Thyroid gland (tissue), 4 donors: ENCODE measurements at regions not wholly inside any gene's neighbourhood (a gene's known extent, or its start where the extent isn't known, plus 50 kb on each side); places are given as distances from the start of the nearest gene placed in this dataset.

Experiments used
- DNase-seq, 2 donors: peaks; one replicate each; pipeline ENCODE4 v3.0.0-alpha.2; 2019
- H3K27ac ChIP-seq, 3 donors: fragments of 200-600 bp; sonication (generic); 1 replicate in 2 of 3; 2 replicates in 1 of 3; pipeline ENCODE4 v1.5.1; 2016 to 2019; ENCODE audit warnings: mild to moderate bottlenecking in 1 of 3, moderate library complexity in 1 of 3
- H3K27me3 ChIP-seq: fragments of 200-600 bp; sonication (generic); one replicate; pipeline ENCODE4 v1.5.1; 2019
- H3K36me3 ChIP-seq, 2 donors: fragments of 200-600 bp; sonication (generic); one replicate each; pipeline ENCODE4 v1.5.1; 2016 to 2019
- H3K4me1 ChIP-seq, 2 donors: fragments of 200-600 bp; sonication (generic); one replicate each; pipeline ENCODE4 v1.5.1; 2017 to 2019
- H3K4me3 ChIP-seq, 3 donors: fragments of 200-600 bp; sonication (generic); replicated peaks in 1 of 3; 1 replicate in 2 of 3; 2 replicates in 1 of 3; pipeline ENCODE4 v1.5.1; 2016; ENCODE audit warnings: mild to moderate bottlenecking in 1 of 3
- H3K9me3 ChIP-seq: fragments of 200-600 bp; sonication (generic); one replicate; pipeline ENCODE4 v1.5.1; 2017
- CTCF ChIP-seq, 6 experiments: fragments of 200-600 bp in 3 of 6; fragments of 450-650 bp in 3 of 6; sonication (generic) in 3 of 6; IDR thresholded peaks; one replicate each; pipeline ENCODE4 v1.5.1; 2016 to 2019; ENCODE audit warnings: antibody characterized with exemption in 6 of 6, mild to moderate bottlenecking in 2 of 6, inconsistent platforms in 1 of 6, moderate library complexity in 1 of 6
- POLR2A ChIP-seq, 2 donors: fragments of 450-650 bp; IDR thresholded peaks; one replicate each; pipeline ENCODE4 v1.6.1; 2017; ENCODE audit warnings: antibody characterized with exemption in 2 of 2, mild to moderate bottlenecking in 2 of 2, moderate library complexity in 1 of 2
- WGBS, 2 donors: methylation state at CpG; one replicate each; pipeline ENCODE4 v1.1.5; 2017; 5-methylcytosine and 5-hydroxymethylcytosine counted together
- intact Hi-C: fragments of 100-400 bp; cut with DNase I; formaldehyde crosslinking; loops from one replicate; pipeline ENCODE4 v1.15.1; 2023

DNA sequence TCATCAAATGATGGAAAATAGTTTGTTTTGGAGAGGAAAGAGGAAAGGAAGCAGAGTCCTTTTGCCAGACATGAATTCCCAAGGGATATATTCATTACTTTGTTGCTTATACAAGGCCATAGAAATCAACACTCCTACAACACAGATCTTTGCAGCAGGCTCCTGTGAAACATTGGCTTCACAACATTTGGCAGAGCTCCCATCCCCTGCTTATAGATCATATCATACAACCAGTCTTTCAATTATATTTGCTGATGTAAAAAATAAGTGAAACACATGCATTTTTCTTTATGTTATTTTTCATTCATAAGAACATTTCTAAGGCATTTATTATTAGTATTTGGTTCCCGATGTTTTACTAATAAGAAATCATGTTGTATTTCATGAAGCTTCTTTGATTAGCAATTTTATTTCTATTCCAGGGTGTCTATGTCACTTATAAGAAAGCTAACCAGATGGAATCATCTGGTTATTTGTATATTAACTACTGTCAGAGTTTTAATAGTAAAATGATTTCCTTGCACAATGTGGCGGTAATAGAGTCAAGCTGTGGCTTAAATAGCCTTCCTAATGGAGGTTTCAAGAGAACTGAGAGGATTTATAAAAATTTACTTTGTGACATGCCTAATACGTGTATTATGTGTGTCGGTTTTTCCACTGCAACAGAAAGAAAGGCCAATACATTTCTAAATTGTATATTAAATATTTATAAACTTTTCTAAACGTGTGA lies 470.3 kb upstream of the NCAM2 start:
- no peak for DNase-seq
- no peaks in the 10 kb centered on the region for H3K4me1 ChIP-seq
- H3K27ac ChIP-seq: no peak overlapping the region
- no peaks in the 10 kb centered on the region for H3K9me3 ChIP-seq
- no peaks in the 10 kb centered on the region for H3K36me3 ChIP-seq
- 72 to 73% methylated on average over 5 of the region's 5 CpGs for WGBS, 2 donors
- H3K4me3 ChIP-seq: no peak overlapping the region
- no peak for TF ChIP-seq CTCF (IDR thresholded peaks at IDR 0.05)
- TF ChIP-seq POLR2A (IDR thresholded peaks at IDR 0.05): no peak
- H3K27me3 ChIP-seq: no peaks in the 10 kb centered on the region
- intact Hi-C loops: no loop called here

DNA sequence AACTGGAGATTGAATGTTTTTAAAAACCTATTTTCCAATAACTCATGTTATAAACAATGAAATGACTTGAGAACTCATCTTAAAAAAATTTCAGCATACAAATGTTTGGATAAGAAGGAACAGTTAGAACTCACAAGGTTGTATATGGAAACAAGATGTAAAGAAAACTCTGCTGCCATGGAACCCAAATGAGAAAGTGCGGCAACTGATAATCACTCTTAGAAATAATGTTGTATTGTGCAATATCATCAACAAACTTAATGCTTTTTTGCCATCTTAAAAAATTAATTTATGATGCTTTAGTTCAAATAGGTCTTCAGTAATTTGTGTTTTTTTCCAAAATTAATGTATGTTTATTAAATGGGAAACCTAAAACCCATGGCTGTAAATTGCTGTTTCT lies 461.1 kb upstream of the NCAM2 start:
- H3K4me1 ChIP-seq: no peaks in the 10 kb centered on the region
- H3K4me3 ChIP-seq: no peak overlapping the region
- no peak for TF ChIP-seq CTCF (IDR thresholded peaks at IDR 0.05)
- no peak for TF ChIP-seq POLR2A (IDR thresholded peaks at IDR 0.05)
- H3K36me3 ChIP-seq: no peaks in the 10 kb centered on the region
- WGBS, 2 donors: 93 to 94% methylated on average over 1 of the region's 1 CpG
- H3K27me3 ChIP-seq: no peaks in the 10 kb centered on the region
- H3K27ac ChIP-seq: no peak overlapping the region
- H3K9me3 ChIP-seq: no peaks in the 10 kb centered on the region
- intact Hi-C loops: no loop called here
- no peak for DNase-seq

DNA sequence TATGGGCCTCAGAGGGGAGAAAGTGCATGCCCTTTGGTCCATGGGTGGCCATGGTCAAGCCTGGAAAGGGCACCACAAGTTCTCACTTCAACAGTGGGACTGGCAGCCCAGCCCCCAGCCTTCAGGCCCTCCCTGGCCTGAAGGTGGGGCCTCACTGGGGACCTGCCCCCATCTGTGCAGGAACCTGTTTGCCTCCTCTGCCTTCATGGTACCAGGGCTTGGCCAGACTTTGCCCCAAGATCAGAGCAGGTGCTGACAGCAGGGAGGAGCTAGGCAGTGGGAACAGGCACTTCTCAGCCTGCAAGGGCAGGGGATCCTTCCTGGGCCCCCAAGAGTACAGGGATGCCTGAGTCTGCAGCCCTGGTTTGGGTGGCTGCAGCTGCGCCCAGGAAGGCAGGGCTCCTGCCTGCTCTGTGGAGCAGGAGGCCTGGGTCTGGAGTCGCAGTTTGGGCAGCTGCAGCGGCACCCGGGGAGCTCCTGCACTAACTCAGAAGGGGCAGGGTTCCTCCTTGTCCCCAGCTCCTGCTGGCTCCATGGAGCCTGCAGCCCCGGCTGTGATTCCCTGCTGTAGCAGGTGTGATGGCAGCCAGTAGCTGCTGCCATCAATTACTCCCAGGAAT lies 460.1 kb upstream of the NCAM2 start:
- 86 to 100% methylated on average over 1 to 2 of the region's 5 CpGs for WGBS, 2 donors
- Histone ChIP-seq H3K4me3 (no peak overlapping the region), H3K27ac (no peak overlapping the region), H3K27me3 (no peaks in the 10 kb centered on the region), H3K4me1 (no peaks in the 10 kb centered on the region), H3K9me3 (no peaks in the 10 kb centered on the region), H3K36me3 (no peaks in the 10 kb centered on the region)
- intact Hi-C loops: no loop called here
- DNase-seq: no peak
- TF ChIP-seq POLR2A (IDR thresholded peaks at IDR 0.05): no peak
- TF ChIP-seq CTCF (IDR thresholded peaks at IDR 0.05): no peak

DNA sequence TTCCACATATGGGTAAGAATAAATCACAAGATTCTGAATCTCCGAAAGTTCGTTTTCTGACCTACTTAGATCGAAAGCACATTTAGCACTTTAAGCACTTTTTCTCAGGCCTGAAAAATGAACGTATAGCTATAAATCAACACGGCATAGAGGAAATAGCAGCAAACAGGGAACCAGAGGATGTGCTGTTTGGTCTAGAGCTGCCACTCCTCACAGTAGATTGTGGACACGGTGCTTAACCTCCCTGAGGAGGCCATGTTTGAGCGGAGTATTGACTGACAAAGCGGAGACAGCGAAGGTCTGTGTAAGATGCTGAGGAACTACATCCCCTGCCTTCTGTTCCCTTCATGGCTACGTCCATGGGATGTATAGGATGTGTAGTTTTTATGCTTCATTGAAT lies 452.8 kb upstream of the NCAM2 start:
- Histone ChIP-seq H3K9me3 (no peaks in the 10 kb centered on the region), H3K4me1 (no peaks in the 10 kb centered on the region), H3K27me3 (no peaks in the 10 kb centered on the region), H3K36me3 (no peaks in the 10 kb centered on the region), H3K27ac (no peak overlapping the region), H3K4me3 (no peak overlapping the region)
- no peak for DNase-seq
- intact Hi-C loops: no loop called here
- TF ChIP-seq CTCF (IDR thresholded peaks at IDR 0.05) (no peak), POLR2A (IDR thresholded peaks at IDR 0.05) (no peak)
- 89 to 90% methylated on average over 10 of the region's 10 CpGs for WGBS, 2 donors

GRCh38 chr21:20551939-20552338 lies 446.3 kb upstream of the NCAM2 start:
- Histone ChIP-seq H3K9me3 (no peaks in the 10 kb centered on the region), H3K27ac (no peak overlapping the region), H3K27me3 (no peaks in the 10 kb centered on the region), H3K4me3 (no peak overlapping the region), H3K4me1 (no peaks in the 10 kb centered on the region), H3K36me3 (no peaks in the 10 kb centered on the region)
- TF ChIP-seq POLR2A (IDR thresholded peaks at IDR 0.05) (no peak), CTCF (IDR thresholded peaks at IDR 0.05) (no peak)
- DNase-seq: no peak
- intact Hi-C loops: no loop called here
- WGBS, 2 donors: 85 to 90% methylated on average over 1 of the region's 1 CpG
